ENCODE measurements at regions not wholly inside any gene's neighbourhood (a gene's known extent, or its start where the extent isn't known, plus 50 kb on each side); places are given as distances from the start of the nearest gene placed in this dataset.

DNA sequence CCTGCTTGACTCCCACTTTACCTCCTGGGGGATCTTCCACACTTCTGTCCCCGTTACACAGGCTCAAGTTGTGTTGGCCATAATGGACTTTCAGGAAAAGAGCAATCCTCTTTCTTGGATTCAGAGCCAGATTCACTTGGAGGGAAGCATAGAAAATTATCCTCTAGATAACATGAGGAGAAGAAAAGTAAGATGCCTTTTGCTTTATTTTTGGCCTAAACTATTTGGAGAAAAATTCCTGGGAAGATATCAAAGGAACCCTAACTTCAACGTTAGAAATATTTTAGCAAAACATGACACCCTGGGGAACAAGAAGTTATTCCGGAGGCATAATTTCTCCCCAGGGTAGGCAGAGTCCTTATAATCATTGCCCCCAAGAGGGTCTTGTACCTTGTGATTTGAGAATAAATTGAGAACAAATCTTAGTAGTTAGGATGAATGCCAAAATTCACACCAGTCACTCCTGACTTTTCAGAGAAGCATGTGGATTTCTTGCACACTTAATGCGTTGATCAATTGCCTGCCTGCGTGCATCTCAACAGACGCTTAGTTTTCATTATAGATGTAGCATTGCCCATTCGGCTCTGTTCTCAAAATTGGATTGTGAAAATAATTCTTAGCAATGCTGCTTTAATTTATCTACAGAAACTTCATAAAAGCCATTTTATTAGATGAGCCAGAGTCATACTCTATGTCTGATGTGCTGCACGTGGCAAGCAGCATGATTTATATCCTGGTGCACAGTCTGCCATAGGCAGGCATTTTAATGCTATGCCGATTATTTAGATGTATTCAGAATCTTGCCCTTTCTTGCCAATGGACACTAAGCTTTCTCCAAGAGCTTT, 224.4 kb downstream of the C7orf25 start:
- TF ChIP-seq, protein P1, sequence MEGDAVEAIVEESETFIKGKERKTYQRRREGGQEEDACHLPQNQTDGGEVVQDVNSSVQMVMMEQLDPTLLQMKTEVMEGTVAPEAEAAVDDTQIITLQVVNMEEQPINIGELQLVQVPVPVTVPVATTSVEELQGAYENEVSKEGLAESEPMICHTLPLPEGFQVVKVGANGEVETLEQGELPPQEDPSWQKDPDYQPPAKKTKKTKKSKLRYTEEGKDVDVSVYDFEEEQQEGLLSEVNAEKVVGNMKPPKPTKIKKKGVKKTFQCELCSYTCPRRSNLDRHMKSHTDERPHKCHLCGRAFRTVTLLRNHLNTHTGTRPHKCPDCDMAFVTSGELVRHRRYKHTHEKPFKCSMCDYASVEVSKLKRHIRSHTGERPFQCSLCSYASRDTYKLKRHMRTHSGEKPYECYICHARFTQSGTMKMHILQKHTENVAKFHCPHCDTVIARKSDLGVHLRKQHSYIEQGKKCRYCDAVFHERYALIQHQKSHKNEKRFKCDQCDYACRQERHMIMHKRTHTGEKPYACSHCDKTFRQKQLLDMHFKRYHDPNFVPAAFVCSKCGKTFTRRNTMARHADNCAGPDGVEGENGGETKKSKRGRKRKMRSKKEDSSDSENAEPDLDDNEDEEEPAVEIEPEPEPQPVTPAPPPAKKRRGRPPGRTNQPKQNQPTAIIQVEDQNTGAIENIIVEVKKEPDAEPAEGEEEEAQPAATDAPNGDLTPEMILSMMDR (IDR thresholded peaks at IDR 0.05): no peak
- no peak for TF ChIP-seq TCF7L2 (IDR thresholded peaks at IDR 0.05; ENCODE audit: low read depth, low read length)
